Hepatocyte (in vitro differentiated cells): ENCODE measurements at regions not wholly inside any gene's neighbourhood (a gene's known extent, or its start where the extent isn't known, plus 50 kb on each side); places are given as distances from the start of the nearest gene placed in this dataset.

Experiments
- DNase-seq: peaks from one replicate; pipeline ENCODE4 v3.0.0-alpha.2; 2016; ENCODE audit warnings: low spot score
- H2AFZ ChIP-seq: fragments of 200-600 bp; sonication (generic); 2 replicates; pipeline ENCODE4 v1.6.0; 2016; ENCODE audit warnings: antibody characterized with exemption, mild to moderate bottlenecking
- H3K27ac ChIP-seq: fragments of 200-600 bp; sonication (generic); 2 replicates; pipeline ENCODE4 v1.5.1; 2016; ENCODE audit warnings: mild to moderate bottlenecking
- H3K27me3 ChIP-seq: fragments of 200-600 bp; sonication (generic); 2 replicates; pipeline ENCODE4 v1.6.1; 2016
- H3K36me3 ChIP-seq: fragments of 200-600 bp; sonication (generic); replicated peaks from 2 replicates; pipeline ENCODE4 v1.5.1; 2016; ENCODE audit warnings: low read depth; ENCODE audit not compliant: insufficient read depth
- H3K4me1 ChIP-seq: fragments of 200-600 bp; sonication (generic); 2 replicates; pipeline ENCODE4 v1.5.1; 2016; ENCODE audit warnings: mild to moderate bottlenecking, moderate library complexity; ENCODE audit not compliant: insufficient read depth
- H3K4me2 ChIP-seq: fragments of 200-600 bp; sonication (generic); 2 replicates; pipeline ENCODE4 v1.6.0; 2016
- H3K4me3 ChIP-seq: fragments of 200-600 bp; sonication (generic); 2 replicates; pipeline ENCODE4 v1.5.1; 2016; ENCODE audit warnings: mild to moderate bottlenecking
- H3K79me2 ChIP-seq: fragments of 200-600 bp; sonication (generic); 2 replicates; pipeline ENCODE4 v1.6.0; 2017; ENCODE audit warnings: mild to moderate bottlenecking
- H3K9me2 ChIP-seq: fragments of 200-600 bp; sonication (generic); replicated peaks from 2 replicates; pipeline ENCODE4 v1.6.0; 2017; ENCODE audit warnings: mild to moderate bottlenecking; ENCODE audit not compliant: insufficient read depth
- H3K9me3 ChIP-seq: fragments of 200-600 bp; sonication (generic); 2 replicates; pipeline ENCODE4 v1.5.1; 2016; ENCODE audit warnings: low read depth, mild to moderate bottlenecking
- H4K20me1 ChIP-seq: fragments of 200-600 bp; sonication (generic); 2 replicates; pipeline ENCODE4 v1.6.0; 2016; ENCODE audit warnings: mild to moderate bottlenecking; ENCODE audit not compliant: insufficient read depth, poor library complexity, severe bottlenecking
- CTCF ChIP-seq: fragments of 200-600 bp; sonication (generic); IDR thresholded peaks from 2 replicates; pipeline ENCODE4 v1.5.1; 2016; ENCODE audit warnings: antibody characterized with exemption, mild to moderate bottlenecking; ENCODE audit not compliant: poor library complexity
- EZH2 ChIP-seq: fragments of 200-600 bp; sonication (generic); IDR thresholded peaks from 2 replicates; pipeline ENCODE4 v1.6.1; 2016; ENCODE audit warnings: antibody characterized with exemption, mild to moderate bottlenecking, borderline replicate concordance
- EZH2phosphoT487 ChIP-seq: fragments of 200-600 bp; sonication (generic); IDR thresholded peaks from one replicate; pipeline ENCODE4 v1.6.1; 2018; ENCODE audit warnings: antibody characterized with exemption, mild to moderate bottlenecking, low read depth, moderate library complexity; ENCODE audit not compliant: unreplicated experiment, severe bottlenecking
- WGBS: methylation state at CpG from one replicate; pipeline ENCODE4 v1.1.6; 2016; ENCODE audit warnings: low lambda C conversion rate; ENCODE audit errors: missing lambda C conversion rate; 5-methylcytosine and 5-hydroxymethylcytosine counted together

GRCh38 chr2:173782681-173783080, 182.5 kb downstream of the SP3 start:
- H3K4me2 ChIP-seq: no peak overlapping the region
- H3K27me3 ChIP-seq: no peaks in the 10 kb centered on the region
- no peaks in the 10 kb centered on the region for H3K79me2 ChIP-seq
- no peak for DNase-seq
- H3K27ac ChIP-seq: no peak overlapping the region
- no peak overlapping the region for H2AFZ ChIP-seq
- whole genome bisulfite sequencing: 67% methylated on average over 4 of the region's 4 CpGs
- H3K36me3 ChIP-seq: no peaks in the 10 kb centered on the region
- no peaks in the 10 kb centered on the region for H4K20me1 ChIP-seq
- H3K9me2 ChIP-seq: no peaks in the 10 kb centered on the region
- no peak for TF ChIP-seq EZH2
- no peak for TF ChIP-seq CTCF
- no peak for TF ChIP-seq EZH2phosphoT487
- no peaks in the 10 kb centered on the region for H3K9me3 ChIP-seq
- no peaks in the 10 kb centered on the region for H3K4me1 ChIP-seq
- no peak overlapping the region for H3K4me3 ChIP-seq

GRCh38 chr2:173783382-173783781, 181.8 kb downstream of the SP3 start:
- Histone ChIP-seq H2AFZ (no peak overlapping the region), H3K9me3 (no peaks in the 10 kb centered on the region), H3K79me2 (no peaks in the 10 kb centered on the region), H3K4me3 (no peak overlapping the region), H3K36me3 (no peaks in the 10 kb centered on the region), H3K27me3 (no peaks in the 10 kb centered on the region), H3K9me2 (no peaks in the 10 kb centered on the region), H4K20me1 (no peaks in the 10 kb centered on the region), H3K4me2 (no peak overlapping the region), H3K27ac (no peak overlapping the region), H3K4me1 (no peaks in the 10 kb centered on the region)
- WGBS: 42% methylated on average over 4 of the region's 4 CpGs
- TF ChIP-seq CTCF: no peak
- TF ChIP-seq EZH2: no peak
- no peak for TF ChIP-seq EZH2phosphoT487
- DNase-seq: no peak

GRCh38 chr2:173785813-173786212, 179.4 kb downstream of the SP3 start:
- H3K27me3 ChIP-seq: no peaks in the 10 kb centered on the region
- no peaks in the 10 kb centered on the region for H3K9me3 ChIP-seq
- no peaks in the 10 kb centered on the region for H3K36me3 ChIP-seq
- H3K79me2 ChIP-seq: no peaks in the 10 kb centered on the region
- H3K4me2 ChIP-seq: no peak overlapping the region
- WGBS: 90% methylated on average over 3 of the region's 3 CpGs
- no peak overlapping the region for H3K4me3 ChIP-seq
- no peak overlapping the region for H3K27ac ChIP-seq
- no peaks in the 10 kb centered on the region for H4K20me1 ChIP-seq
- no peak for DNase-seq
- no peaks in the 10 kb centered on the region for H3K9me2 ChIP-seq
- TF ChIP-seq EZH2phosphoT487 (no peak), CTCF (no peak), EZH2 (no peak)
- H2AFZ ChIP-seq: no peak overlapping the region
- no peaks in the 10 kb centered on the region for H3K4me1 ChIP-seq

GRCh38 chr2:173791502-173791901, 173.7 kb downstream of the SP3 start:
- no peak for DNase-seq
- no peak overlapping the region for H3K4me3 ChIP-seq
- whole genome bisulfite sequencing: 56% methylated on average over 7 of the region's 7 CpGs
- no peaks in the 10 kb centered on the region for H3K9me3 ChIP-seq
- H3K79me2 ChIP-seq: no peaks in the 10 kb centered on the region
- H2AFZ ChIP-seq: no peak overlapping the region
- H3K27me3 ChIP-seq: no peaks in the 10 kb centered on the region
- H3K4me2 ChIP-seq: no peak overlapping the region
- no peak overlapping the region for H3K27ac ChIP-seq
- H4K20me1 ChIP-seq: no peaks in the 10 kb centered on the region
- H3K36me3 ChIP-seq: no peaks in the 10 kb centered on the region
- no peaks in the 10 kb centered on the region for H3K9me2 ChIP-seq
- H3K4me1 ChIP-seq: no peaks in the 10 kb centered on the region
- TF ChIP-seq CTCF (no peak), EZH2 (no peak), EZH2phosphoT487 (no peak)
